ENCODE measurements at regions not wholly inside any gene's neighbourhood (a gene's known extent, or its start where the extent isn't known, plus 50 kb on each side); places are given as distances from the start of the nearest gene placed in this dataset.

DNA sequence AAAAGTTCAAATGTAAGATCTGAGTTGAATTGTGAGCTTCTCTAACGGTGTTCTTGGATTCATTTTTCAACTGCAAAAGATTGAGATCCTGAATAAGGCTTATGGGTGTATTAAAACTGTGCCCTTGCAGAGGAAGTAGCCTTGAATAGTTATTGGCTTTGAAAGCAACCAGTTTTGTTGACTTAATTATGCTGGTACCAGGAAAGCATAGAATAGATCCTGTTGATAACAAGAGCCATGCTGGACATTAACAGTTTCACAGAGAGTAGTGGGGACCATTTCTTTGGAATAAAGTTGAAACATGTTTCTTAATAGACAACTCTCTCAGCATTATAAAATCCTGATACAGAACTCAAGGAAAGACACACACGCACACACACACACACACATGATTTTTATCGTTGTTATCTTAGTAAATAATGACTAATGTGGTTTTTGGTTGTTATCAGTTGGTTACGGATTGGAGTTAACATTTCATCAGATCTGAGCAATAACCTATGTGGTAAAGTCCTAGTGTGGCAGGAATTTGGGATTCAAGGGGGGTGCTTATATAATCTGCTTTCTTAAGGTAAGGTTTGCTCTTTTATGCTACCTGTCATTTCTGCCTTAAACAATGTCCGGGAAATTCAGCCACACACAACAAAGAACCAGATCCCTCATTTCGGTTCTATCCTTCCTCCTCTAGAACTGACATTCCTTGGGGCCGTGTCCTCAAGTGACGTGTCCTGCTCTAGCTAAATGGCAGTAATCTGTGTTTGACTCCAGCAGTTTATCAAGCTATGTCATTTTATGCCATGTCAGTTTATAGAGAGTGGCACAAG lies 330.9 kb downstream of the CHRM3 start:
- TF ChIP-seq, protein P1, sequence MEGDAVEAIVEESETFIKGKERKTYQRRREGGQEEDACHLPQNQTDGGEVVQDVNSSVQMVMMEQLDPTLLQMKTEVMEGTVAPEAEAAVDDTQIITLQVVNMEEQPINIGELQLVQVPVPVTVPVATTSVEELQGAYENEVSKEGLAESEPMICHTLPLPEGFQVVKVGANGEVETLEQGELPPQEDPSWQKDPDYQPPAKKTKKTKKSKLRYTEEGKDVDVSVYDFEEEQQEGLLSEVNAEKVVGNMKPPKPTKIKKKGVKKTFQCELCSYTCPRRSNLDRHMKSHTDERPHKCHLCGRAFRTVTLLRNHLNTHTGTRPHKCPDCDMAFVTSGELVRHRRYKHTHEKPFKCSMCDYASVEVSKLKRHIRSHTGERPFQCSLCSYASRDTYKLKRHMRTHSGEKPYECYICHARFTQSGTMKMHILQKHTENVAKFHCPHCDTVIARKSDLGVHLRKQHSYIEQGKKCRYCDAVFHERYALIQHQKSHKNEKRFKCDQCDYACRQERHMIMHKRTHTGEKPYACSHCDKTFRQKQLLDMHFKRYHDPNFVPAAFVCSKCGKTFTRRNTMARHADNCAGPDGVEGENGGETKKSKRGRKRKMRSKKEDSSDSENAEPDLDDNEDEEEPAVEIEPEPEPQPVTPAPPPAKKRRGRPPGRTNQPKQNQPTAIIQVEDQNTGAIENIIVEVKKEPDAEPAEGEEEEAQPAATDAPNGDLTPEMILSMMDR (IDR thresholded peaks at IDR 0.05 in 8 of 11, conservative IDR thresholded peaks at IDR 0.05 in 3 of 11), result no peak
- no peak for TF ChIP-seq POLR2A (IDR thresholded peaks at IDR 0.05)
- no peak for TF ChIP-seq POLR2AphosphoS5 (IDR thresholded peaks at IDR 0.05)
- H3K4me1 ChIP-seq, result peaks cover 0 to 59% (median 17%) of the 10 kb centered on the region in 6 donors
- H3K27me3 ChIP-seq (replicated peaks in 1 of 7), result no peaks in the 10 kb centered on the region
- H3K27ac ChIP-seq, result peak overlapping the region in 5 of 8 donors; percentile 14 to 87 (median 79)
- H3K36me3 ChIP-seq, result no peaks in the 10 kb centered on the region
- H3K9me3 ChIP-seq, result no peaks in the 10 kb centered on the region
- intact Hi-C loops (cut with DNase I; ENCODE audit: low total_unique reads), result no loop called here
- 35 to 68% (median 53%) methylated on average over 8 of the region's 8 CpGs for WGBS, 5 donors
- H3K4me3 ChIP-seq, result peak overlapping the region in 2 of 8 donors; percentile 1 to 66
- DNase-seq, result no peak

DNA sequence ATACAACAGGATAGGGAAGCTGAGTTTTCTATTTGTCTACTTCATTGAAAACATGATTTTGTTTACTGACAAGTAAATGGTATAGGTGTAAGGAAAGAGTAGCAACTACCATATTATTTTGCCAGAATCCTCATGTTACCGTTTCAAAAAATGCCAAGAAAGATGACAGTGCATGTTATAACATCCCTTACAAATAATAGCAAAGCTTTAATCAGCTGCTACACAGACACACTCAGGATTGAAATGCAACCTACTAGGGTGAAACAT lies 331.5 kb downstream of the CHRM3 start:
- Histone ChIP-seq H3K27me3 (replicated peaks in 1 of 7) (no peaks in the 10 kb centered on the region), H3K4me1 (peaks cover 0 to 60% (median 17%) of the 10 kb centered on the region in 6 donors), H3K27ac (peak overlapping the region in 4 of 8 donors; percentile 31 to 87 (median 79)), H3K4me3 (peak overlapping the region in 4 of 8 donors; percentile 1 to 66 (median 18)), H3K36me3 (no peaks in the 10 kb centered on the region), H3K9me3 (no peaks in the 10 kb centered on the region)
- WGBS, 5 donors, result 35 to 67% (median 42%) methylated on average over 1 of the region's 1 CpG
- TF ChIP-seq POLR2AphosphoS5 (IDR thresholded peaks at IDR 0.05), result no peak
- TF ChIP-seq, protein P1 (IDR thresholded peaks at IDR 0.05 in 8 of 11, conservative IDR thresholded peaks at IDR 0.05 in 3 of 11), result no peak
- TF ChIP-seq POLR2A (IDR thresholded peaks at IDR 0.05), result no peak
- intact Hi-C loops (cut with DNase I; ENCODE audit: low total_unique reads), result no loop called here
- DNase-seq, result no peak

DNA sequence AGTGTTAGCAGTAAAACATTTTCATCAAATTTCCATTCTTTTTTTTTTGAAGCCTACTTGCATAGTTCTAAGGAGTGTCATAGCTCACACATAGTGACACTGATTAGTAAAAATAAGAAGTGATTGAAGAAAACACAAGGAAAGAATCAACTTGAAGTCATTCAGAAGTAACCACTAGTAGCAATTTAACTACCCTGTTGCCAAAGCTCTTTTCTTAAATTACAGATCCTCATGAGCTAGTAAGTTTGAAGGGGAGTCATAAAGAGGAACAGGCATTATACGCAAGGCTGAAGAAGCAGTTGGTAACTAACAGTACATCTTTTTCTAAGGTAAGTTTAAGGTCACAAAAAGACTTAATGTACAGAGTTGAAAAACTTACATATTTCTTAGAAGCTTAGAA lies 332.2 kb downstream of the CHRM3 start:
- Histone ChIP-seq H3K9me3 (no peaks in the 10 kb centered on the region), H3K27me3 (replicated peaks in 1 of 7) (no peaks in the 10 kb centered on the region), H3K27ac (peak overlapping the region in 7 of 8 donors; percentile 45 to 87 (median 78)), H3K36me3 (no peaks in the 10 kb centered on the region), H3K4me1 (peaks cover 0 to 60% (median 17%) of the 10 kb centered on the region in 6 donors), H3K4me3 (peak overlapping the region in 5 of 8 donors; percentile 7 to 66 (median 20))
- DNase-seq, result no peak
- 34 to 59% (median 39%) methylated on average over 1 of the region's 1 CpG for WGBS, 5 donors
- intact Hi-C loops (cut with DNase I; ENCODE audit: low total_unique reads), result no loop called here
- TF ChIP-seq POLR2A (IDR thresholded peaks at IDR 0.05) (no peak), POLR2AphosphoS5 (IDR thresholded peaks at IDR 0.05) (no peak)
- TF ChIP-seq, protein P1 (IDR thresholded peaks at IDR 0.05 in 8 of 11, conservative IDR thresholded peaks at IDR 0.05 in 3 of 11), result no peak

DNA sequence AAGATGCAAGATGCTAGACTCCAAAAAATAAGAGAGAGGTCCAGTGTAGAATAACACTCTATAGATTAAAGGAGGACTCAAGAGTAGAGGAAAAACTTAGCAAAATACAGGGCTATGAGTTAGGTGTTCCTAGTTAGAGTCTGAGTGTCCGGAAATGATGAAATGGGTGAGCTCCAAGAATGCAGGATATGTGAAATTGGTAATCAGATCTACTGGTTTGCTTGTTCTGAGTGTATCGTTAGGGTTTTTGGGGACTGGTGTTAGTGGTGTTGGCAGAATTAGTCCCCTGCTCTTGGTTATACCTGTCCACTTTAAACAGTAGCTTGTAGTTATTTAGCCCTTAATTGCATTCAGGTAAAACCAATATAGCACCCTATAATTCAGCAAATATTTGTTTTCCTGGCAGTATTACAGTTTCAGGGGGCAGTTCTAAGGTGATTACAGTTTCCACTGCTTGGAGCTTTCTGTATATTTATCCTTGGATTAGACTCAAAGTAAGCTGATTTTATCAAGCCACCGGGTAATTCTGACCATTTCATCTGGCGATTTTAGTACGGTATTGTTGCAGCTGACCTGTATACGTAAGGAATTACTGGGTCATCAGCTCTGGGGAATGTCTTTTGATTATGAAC lies 332.7 kb downstream of the CHRM3 start:
- TF ChIP-seq POLR2AphosphoS5 (IDR thresholded peaks at IDR 0.05) (no peak), POLR2A (IDR thresholded peaks at IDR 0.05) (no peak)
- TF ChIP-seq, protein P1 (IDR thresholded peaks at IDR 0.05 in 8 of 11, conservative IDR thresholded peaks at IDR 0.05 in 3 of 11), result no peak
- intact Hi-C loops (cut with DNase I; ENCODE audit: low total_unique reads), result no loop called here
- H3K4me1 ChIP-seq, result peaks cover 0 to 60% (median 17%) of the 10 kb centered on the region in 6 donors
- H3K27ac ChIP-seq, result peak overlapping the region; percentile 39 to 87 (median 77)
- H3K4me3 ChIP-seq, result peak overlapping the region in 6 of 8 donors; percentile 7 to 66 (median 27)
- no peaks in the 10 kb centered on the region for H3K36me3 ChIP-seq
- WGBS, 5 donors, result 21 to 43% (median 36%) methylated on average over 6 of the region's 6 CpGs
- H3K27me3 ChIP-seq (replicated peaks in 1 of 7), result no peaks in the 10 kb centered on the region
- H3K9me3 ChIP-seq, result no peaks in the 10 kb centered on the region
- DNase-seq, result no peak
